Effector memory CD8-positive, alpha-beta T cell (primary cell): ENCODE measurements at regions not wholly inside any gene's neighbourhood (a gene's known extent, or its start where the extent isn't known, plus 50 kb on each side); places are given as distances from the start of the nearest gene placed in this dataset.
"Not testable (repeated sequence)": the region's sequence is repeated elsewhere in the genome, so short reads cannot be mapped to it uniquely, and the experiment has no call there.

ENCODE experiments used
- ATAC-seq: fragments of 150-1000 bp; cut with Tn5 transposase; replicated peaks from 2 replicates; pipeline ENCODE4 v1.10.0; 2021; ENCODE audit warnings: mild to moderate bottlenecking, moderate library complexity
- DNase-seq, 3 experiments: peaks; one replicate each; pipeline ENCODE4 v3.0.0; 2021
- H3K27ac Mint-ChIP-seq, 2 donors: one replicate each; pipeline ENCODE4 v1.8.0; 2022; ENCODE audit warnings: mild to moderate bottlenecking in 2 of 2, mixed read lengths in 2 of 2, moderate library complexity in 2 of 2
- H3K27me3 Mint-ChIP-seq, 2 donors: one replicate each; pipeline ENCODE4 v1.8.0; 2022; ENCODE audit warnings: mixed read lengths in 2 of 2
- H3K36me3 Mint-ChIP-seq: one replicate; pipeline ENCODE4 v1.8.0; 2022; ENCODE audit warnings: mild to moderate bottlenecking, moderate library complexity, mixed read lengths; ENCODE audit not compliant: insufficient read depth
- H3K4me1 Mint-ChIP-seq, 2 donors: one replicate each; pipeline ENCODE4 v1.8.0; 2022; ENCODE audit warnings: low read depth in 2 of 2, mixed read lengths in 2 of 2
- H3K4me3 Mint-ChIP-seq, 2 donors: one replicate each; pipeline ENCODE4 v1.8.0; 2022; ENCODE audit warnings: mild to moderate bottlenecking in 2 of 2, mixed read lengths in 2 of 2, moderate library complexity in 2 of 2
- H3K9me3 Mint-ChIP-seq, 2 donors: one replicate each; pipeline ENCODE4 v1.8.0; 2022; ENCODE audit warnings: mixed read lengths in 2 of 2

- Mint-ChIP-seq H3K27me3 (no peaks in the 10 kb centered on the region), H3K27ac (no peak overlapping the region), H3K4me3 (no peak overlapping the region), H3K9me3 (peaks cover 0 to 3% of the 10 kb centered on the region in 2 donors), H3K36me3 (peaks cover 8% of the 10 kb centered on the region), H3K4me1 (no peaks in the 10 kb centered on the region)
- DNase-seq, result no peak
- no peak for ATAC-seq
Observed at GRCh38 chr10:131024259-131025131, 287.0 kb downstream of the TCERG1L start.

DNA sequence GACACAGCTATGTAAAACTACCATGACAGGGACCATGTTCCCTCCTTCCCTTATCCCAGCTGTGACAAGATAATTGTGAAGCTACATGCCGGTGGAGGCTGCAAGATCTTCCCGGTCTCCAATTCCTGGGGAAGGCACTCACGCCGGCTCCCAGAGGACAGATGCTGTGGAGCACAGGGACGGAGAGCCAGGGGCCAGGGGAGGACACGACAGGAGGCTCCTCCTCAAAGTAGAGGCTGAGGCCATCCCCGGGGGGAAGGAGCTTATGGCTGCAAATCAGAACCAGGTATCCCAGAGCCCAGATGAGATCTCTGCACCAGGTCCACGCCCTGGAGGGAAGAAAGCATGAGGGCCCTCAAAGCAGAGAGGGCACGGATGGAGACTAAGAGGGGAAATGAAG is 286.2 kb downstream of the TCERG1L start:
- H3K27ac Mint-ChIP-seq, result no peak overlapping the region
- no peak overlapping the region for H3K4me3 Mint-ChIP-seq
- ATAC-seq (no peak), DNase-seq (no peak)
- H3K27me3 Mint-ChIP-seq, result no peaks in the 10 kb centered on the region
- H3K9me3 Mint-ChIP-seq, result peaks cover 0 to 3% of the 10 kb centered on the region in 2 donors
- H3K36me3 Mint-ChIP-seq, result peaks cover 8% of the 10 kb centered on the region
- no peaks in the 10 kb centered on the region for H3K4me1 Mint-ChIP-seq

DNA sequence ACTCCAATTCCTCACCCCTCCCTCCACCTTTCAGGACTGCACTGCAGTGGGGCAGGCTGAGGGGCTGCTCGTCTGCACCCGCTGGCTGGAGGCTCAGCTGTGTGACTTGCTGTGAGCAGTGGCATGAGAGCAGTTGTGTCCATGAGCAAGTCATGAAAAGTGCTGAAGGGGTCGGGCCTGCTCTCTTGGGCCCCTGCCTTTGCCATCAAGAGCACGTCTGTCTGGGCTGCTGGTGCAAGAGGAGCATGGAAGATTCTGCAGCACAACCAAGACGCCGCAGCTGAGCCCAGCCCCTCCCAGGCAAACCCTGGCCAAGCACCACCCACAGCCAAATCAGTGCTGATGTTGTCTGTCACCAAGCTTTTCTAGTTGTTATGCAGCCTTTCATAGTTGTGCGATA is 284.3 kb downstream of the TCERG1L start:
- H3K27me3 Mint-ChIP-seq, result no peaks in the 10 kb centered on the region
- H3K4me3 Mint-ChIP-seq, result no peak overlapping the region
- ATAC-seq, result no peak
- H3K4me1 Mint-ChIP-seq, result no peaks in the 10 kb centered on the region
- H3K9me3 Mint-ChIP-seq, result peaks cover 0 to 3% of the 10 kb centered on the region in 2 donors
- H3K27ac Mint-ChIP-seq, result no peak overlapping the region
- no peak for DNase-seq
- H3K36me3 Mint-ChIP-seq, result peaks cover 3% of the 10 kb centered on the region

GRCh38 chr10:131031346-131031745 is 280.2 kb downstream of the TCERG1L start:
- no peak for DNase-seq
- no peaks in the 10 kb centered on the region for H3K9me3 Mint-ChIP-seq

GRCh38 chr10:131032329-131033165 is 279.0 kb downstream of the TCERG1L start:
- no peak overlapping the region for H3K4me3 Mint-ChIP-seq
- no peaks in the 10 kb centered on the region for H3K27me3 Mint-ChIP-seq
- ATAC-seq (no peak), DNase-seq (no peak)
- H3K27ac Mint-ChIP-seq, result no peak overlapping the region
- no peaks in the 10 kb centered on the region for H3K4me1 Mint-ChIP-seq
- H3K9me3 Mint-ChIP-seq, result no peaks in the 10 kb centered on the region
- no peaks in the 10 kb centered on the region for H3K36me3 Mint-ChIP-seq

More at GRCh38 chr10:131031346-131031745, 280.2 kb downstream of the TCERG1L start:
- no peak overlapping the region for H3K4me3 Mint-ChIP-seq
- H3K27ac Mint-ChIP-seq, result no peak overlapping the region
- no peaks in the 10 kb centered on the region for H3K36me3 Mint-ChIP-seq
- no peaks in the 10 kb centered on the region for H3K27me3 Mint-ChIP-seq
- ATAC-seq, result no peak
- no peaks in the 10 kb centered on the region for H3K4me1 Mint-ChIP-seq

GRCh38 chr10:131033166-131034085 is 278.1 kb downstream of the TCERG1L start:
- DNase-seq (no peak), ATAC-seq (no peak)
- Mint-ChIP-seq H3K27me3 (no peaks in the 10 kb centered on the region), H3K36me3 (no peaks in the 10 kb centered on the region), H3K4me1 (no peaks in the 10 kb centered on the region), H3K27ac (no peak overlapping the region), H3K4me3 (no peak overlapping the region), H3K9me3 (no peaks in the 10 kb centered on the region)

GRCh38 chr10:131034451-131034850 is 277.1 kb downstream of the TCERG1L start:
- DNase-seq (no peak), ATAC-seq (no peak)
- Mint-ChIP-seq H3K27me3 (no peaks in the 10 kb centered on the region), H3K36me3 (no peaks in the 10 kb centered on the region), H3K27ac (no peak overlapping the region), H3K9me3 (no peaks in the 10 kb centered on the region), H3K4me1 (no peaks in the 10 kb centered on the region), H3K4me3 (no peak overlapping the region)

- no peak overlapping the region for H3K4me3 Mint-ChIP-seq
- no peak overlapping the region for H3K27ac Mint-ChIP-seq
- ATAC-seq (no peak), DNase-seq (no peak)
- H3K36me3 Mint-ChIP-seq, result no peaks in the 10 kb centered on the region
- no peaks in the 10 kb centered on the region for H3K27me3 Mint-ChIP-seq
- H3K9me3 Mint-ChIP-seq, result peaks cover 0 to 1% of the 10 kb centered on the region in 2 donors
- H3K4me1 Mint-ChIP-seq, result no peaks in the 10 kb centered on the region
Observed at GRCh38 chr10:131035779-131036178, 275.7 kb downstream of the TCERG1L start.

DNA sequence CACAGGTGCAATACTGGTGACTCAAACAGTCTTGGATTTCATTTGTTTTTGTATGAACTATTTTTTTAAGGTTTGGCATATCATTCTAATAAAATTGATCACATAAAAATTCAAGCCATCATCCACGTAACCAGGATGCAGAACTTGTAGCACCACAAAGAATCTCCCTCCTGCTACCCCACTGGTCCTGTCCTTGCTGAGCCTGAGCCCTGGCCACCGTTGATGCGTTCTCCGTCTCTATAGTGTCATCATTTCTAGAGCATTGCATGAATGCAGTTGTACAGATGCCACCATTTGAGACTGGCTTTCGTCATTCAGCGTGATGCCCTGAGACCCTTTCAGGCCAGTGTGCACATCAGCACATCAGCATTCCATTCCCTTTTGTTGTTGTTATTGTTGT is 273.5 kb downstream of the TCERG1L start:
- H3K4me1 Mint-ChIP-seq, result no peaks in the 10 kb centered on the region
- no peak overlapping the region for H3K4me3 Mint-ChIP-seq
- no peaks in the 10 kb centered on the region for H3K27me3 Mint-ChIP-seq
- no peaks in the 10 kb centered on the region for H3K36me3 Mint-ChIP-seq
- no peak overlapping the region for H3K27ac Mint-ChIP-seq
- no peak for DNase-seq
- H3K9me3 Mint-ChIP-seq, result peaks cover 0 to 1% of the 10 kb centered on the region in 2 donors
- no peak for ATAC-seq

- no peak for ATAC-seq
- no peaks in the 10 kb centered on the region for H3K4me1 Mint-ChIP-seq
- peaks cover 0 to 1% of the 10 kb centered on the region in 2 donors for H3K9me3 Mint-ChIP-seq
Observed at GRCh38 chr10:131041031-131041430, 270.5 kb downstream of the TCERG1L start.

DNA sequence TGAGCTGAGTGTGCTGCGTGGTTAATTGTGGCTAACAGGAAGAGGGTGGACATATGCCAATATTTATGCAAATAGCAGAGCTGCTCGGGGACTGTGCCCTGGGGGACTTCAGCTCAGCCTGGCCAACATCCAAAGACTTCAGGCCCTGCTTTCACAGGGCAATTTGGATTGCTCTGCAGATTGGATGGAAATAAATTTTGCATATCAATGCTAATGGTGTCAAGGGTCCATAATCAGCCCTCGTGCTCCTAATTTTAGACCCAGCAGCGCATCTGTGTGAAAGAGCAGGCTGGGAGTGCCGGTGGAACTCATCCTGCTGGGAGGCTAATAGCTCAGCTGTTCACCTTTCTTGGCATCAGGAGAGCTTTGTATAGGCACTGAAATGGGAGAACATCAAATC is 270.1 kb downstream of the TCERG1L start:
- Mint-ChIP-seq H3K27ac (no peak overlapping the region), H3K4me1 (no peaks in the 10 kb centered on the region), H3K4me3 (no peak overlapping the region), H3K36me3 (no peaks in the 10 kb centered on the region), H3K9me3 (peaks cover 0 to 4% of the 10 kb centered on the region in 2 donors), H3K27me3 (no peaks in the 10 kb centered on the region)
- DNase-seq (no peak), ATAC-seq (no peak)

More at GRCh38 chr10:131041031-131041430, 270.5 kb downstream of the TCERG1L start:
- Mint-ChIP-seq H3K36me3 (no peaks in the 10 kb centered on the region), H3K27ac (no peak overlapping the region), H3K27me3 (no peaks in the 10 kb centered on the region), H3K4me3 (no peak overlapping the region)
- no peak for DNase-seq

DNA sequence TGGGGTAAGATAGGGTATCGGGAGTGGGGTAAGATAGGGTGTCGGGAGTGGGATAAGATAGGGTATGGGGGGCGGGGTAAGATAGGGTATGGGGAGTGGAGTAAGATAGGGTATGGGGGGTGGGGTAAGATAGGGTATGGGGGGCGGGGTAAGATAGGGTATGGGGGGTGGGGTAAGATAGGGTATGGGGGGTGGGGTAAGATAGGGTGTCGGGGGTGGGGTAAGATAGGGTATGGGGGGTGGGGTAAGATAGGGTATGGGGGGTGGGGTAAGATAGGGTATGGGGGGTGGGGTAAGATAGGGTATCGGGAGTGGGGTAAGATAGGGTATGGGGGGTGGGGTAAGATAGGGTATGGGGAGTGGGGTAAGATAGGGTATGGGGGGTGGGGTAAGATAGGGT is 269.5 kb downstream of the TCERG1L start:
- not testable (repeated sequence) for H3K4me1 Mint-ChIP-seq, ATAC-seq, H3K36me3 Mint-ChIP-seq, DNase-seq, H3K4me3 Mint-ChIP-seq, H3K9me3 Mint-ChIP-seq, H3K27ac Mint-ChIP-seq, H3K27me3 Mint-ChIP-seq
